GM12878 (cell line): ENCODE measurements at regions not wholly inside any gene's neighbourhood (a gene's known extent, or its start where the extent isn't known, plus 50 kb on each side); places are given as distances from the start of the nearest gene placed in this dataset.

Experiments
- ATAC-seq: fragments of 200-7000 bp; cut with Tn5 transposase; 3 replicates; pipeline ENCODE4 v1.9.1; 2020; ENCODE audit warnings: mild to moderate bottlenecking, moderate library complexity
- BruUV-seq: library from RNA; stranded (reverse); fragments of 400-500 nt; replicated peaks from 2 replicates; lab custom pipeline; 2021; lab: Mats Ljungman, UMichigan
- CTCF ChIA-PET: fragments of 300-600 bp; sonication (Branson Sonifier 250); formaldehyde crosslinking; extraction: SDS; loops from one replicate; lab custom pipeline; 2021; ENCODE audit warnings: inconsistent platforms; lab: Yijun Ruan, JAX
- POLR2A ChIA-PET: fragments of 350-600 bp; formaldehyde crosslinking; extraction: SDS; loops from one replicate; lab custom pipeline; 2021; ENCODE audit warnings: inconsistent platforms; lab: Charles Lee
- RAD21 ChIA-PET: fragments of 300-600 bp; sonication (Branson Sonifier 250); formaldehyde crosslinking; loops from one replicate; lab custom pipeline; 2023; ENCODE audit warnings: antibody characterized with exemption; ENCODE audit not compliant: unreplicated experiment; lab: Charles Lee
- SMC1A ChIA-PET: fragments of 300-600 bp; sonication (Branson Sonifier 250); formaldehyde crosslinking; loops from one replicate; lab custom pipeline; 2023; ENCODE audit not compliant: unreplicated experiment, uncharacterized antibody; lab: Charles Lee
- DNase-seq: peaks from one replicate; pipeline ENCODE4 v3.0.0-alpha.2; 2011; ENCODE audit warnings: low read depth, low spot score
- FAIRE-seq: peaks from 3 replicates; lab custom pipeline; 2011; peaks lifted over from hg19 to GRCh38; lab: Jason Lieb, UNC
- H2AFZ ChIP-seq: 2 replicates; pipeline ENCODE4 v1.6.0; 2011; ENCODE audit warnings: low read depth, low read length, control low read depth; ENCODE audit not compliant: control insufficient read depth
- H3K27ac ChIP-seq: 2 replicates; pipeline ENCODE4 v1.5.1; 2011; ENCODE audit warnings: control low read depth; ENCODE audit not compliant: control insufficient read depth, insufficient read depth
- H3K27me3 ChIP-seq, 2 experiments: replicated peaks in 1 of 2; 2 replicates each; pipeline versions ENCODE4 v1.6.0 to v1.6.1; 2011; ENCODE audit warnings: low read length in 1 of 2; ENCODE audit not compliant: control insufficient read depth in 2 of 2, insufficient read depth in 2 of 2
- H3K36me3 ChIP-seq, 2 experiments: 2 replicates each; pipeline ENCODE4 v1.5.1; 2011; ENCODE audit warnings: low read length in 1 of 2; ENCODE audit not compliant: control insufficient read depth in 2 of 2, insufficient read depth in 2 of 2
- H3K4me1 ChIP-seq: 2 replicates; pipeline ENCODE4 v1.6.1; 2011; ENCODE audit warnings: mild to moderate bottlenecking, low read length, moderate library complexity, mixed read lengths; ENCODE audit not compliant: control insufficient read depth, insufficient read depth
- H3K4me2 ChIP-seq: 2 replicates; pipeline ENCODE4 v1.6.0; 2011; ENCODE audit warnings: control low read depth; ENCODE audit not compliant: control insufficient read depth, insufficient read depth
- H3K4me3 ChIP-seq: fragments of 200-600 bp; sonication (generic); 2 replicates; pipeline ENCODE4 v1.5.1; 2016
- H3K79me2 ChIP-seq: 2 replicates; pipeline ENCODE4 v1.6.0; 2011; ENCODE audit warnings: low read length; ENCODE audit not compliant: control insufficient read depth, insufficient read depth
- H3K9ac ChIP-seq: 2 replicates; pipeline ENCODE4 v1.8.0; 2011; ENCODE audit warnings: low read length, control low read depth, mixed read lengths; ENCODE audit not compliant: control insufficient read depth, insufficient read depth
- H3K9me3 ChIP-seq: replicated peaks from 3 replicates; pipeline ENCODE4 v1.5.1; 2011; ENCODE audit warnings: mild to moderate bottlenecking, low read length; ENCODE audit not compliant: control insufficient read depth, insufficient read depth
- H4K20me1 ChIP-seq: 2 replicates; pipeline ENCODE4 v1.6.0; 2011; ENCODE audit not compliant: control insufficient read depth, insufficient read depth
- ATF7 ChIP-seq: fragments of 450-650 bp; IDR thresholded peaks from 2 replicates; pipeline ENCODE4 v1.6.1; 2016; ENCODE audit warnings: low read depth, mild to moderate bottlenecking
- CEBPB ChIP-seq, 2 experiments: fragments of 150-350 bp in 1 of 2; IDR thresholded peaks; 2 replicates each; pipeline ENCODE4 v1.6.1; 2012 to 2014; ENCODE audit warnings: low read depth in 2 of 2, low read length in 2 of 2, borderline replicate concordance in 1 of 2, inconsistent platforms in 1 of 2
- CHD4 ChIP-seq: fragments of 200-600 bp; sonication (generic); IDR thresholded peaks from 2 replicates; pipeline ENCODE4 v1.6.1; 2016; ENCODE audit warnings: mild to moderate bottlenecking
- CREB1 ChIP-seq: IDR thresholded peaks from 2 replicates; pipeline ENCODE4 v1.6.1; 2012; ENCODE audit warnings: low read depth, mild to moderate bottlenecking, inconsistent platforms
- CREM ChIP-seq: IDR thresholded peaks from 2 replicates; pipeline ENCODE4 v1.6.1; 2014; ENCODE audit warnings: antibody characterized with exemption, low read depth
- DPF2 ChIP-seq: fragments of 450-650 bp; IDR thresholded peaks from 2 replicates; pipeline ENCODE4 v1.6.1; 2017; ENCODE audit warnings: mild to moderate bottlenecking
- FOXK2 ChIP-seq: fragments of 450-650 bp; IDR thresholded peaks from 2 replicates; pipeline ENCODE4 v1.6.1; 2017; ENCODE audit warnings: mild to moderate bottlenecking, moderate library complexity
- JUNB ChIP-seq: IDR thresholded peaks from 2 replicates; pipeline ENCODE4 v1.6.1; 2016; ENCODE audit warnings: antibody characterized with exemption, mild to moderate bottlenecking
- MTA3 ChIP-seq: IDR thresholded peaks from 2 replicates; pipeline ENCODE4 v1.6.1; 2012; ENCODE audit warnings: low read length, inconsistent platforms, borderline replicate concordance
- PAX5 ChIP-seq: IDR thresholded peaks from 2 replicates; pipeline ENCODE4 v1.6.1; 2011; ENCODE audit warnings: low read depth, low read length, borderline replicate concordance
- POU2F2 ChIP-seq: IDR thresholded peaks from 3 replicates; pipeline ENCODE4 v1.6.1; 2011; ENCODE audit warnings: low read depth, mild to moderate bottlenecking, low read length, borderline replicate concordance
- RAD21 ChIP-seq: IDR thresholded peaks from 2 replicates; pipeline ENCODE4 v1.6.1; 2011; ENCODE audit warnings: mild to moderate bottlenecking, low read depth, low read length, moderate library complexity; ENCODE audit not compliant: insufficient read depth
- RELA ChIP-seq: fragments of 450-650 bp; IDR thresholded peaks from 2 replicates; pipeline ENCODE4 v1.8.0; 2014; ENCODE audit warnings: borderline replicate concordance; ENCODE audit not compliant: partially characterized antibody
- STAT1 ChIP-seq: fragments of 450-650 bp; conservative IDR thresholded peaks from 2 replicates; pipeline ENCODE4 v1.6.1; 2014; ENCODE audit warnings: antibody characterized with exemption, mild to moderate bottlenecking
- YBX1 ChIP-seq: fragments of 450-650 bp; IDR thresholded peaks from 2 replicates; pipeline ENCODE4 v1.6.1; 2016; ENCODE audit warnings: antibody characterized with exemption
- YY1 ChIP-seq: IDR thresholded peaks from 2 replicates; pipeline ENCODE4 v1.6.1; 2011; ENCODE audit warnings: low read depth, mild to moderate bottlenecking, low read length
- ZNF274 ChIP-seq: IDR thresholded peaks from one replicate; pipeline ENCODE4 v1.8.0; 2011; ENCODE audit not compliant: insufficient read length, insufficient read depth
- WGBS: methylation state at CpG from one replicate; pipeline ENCODE4 v1.1.6; 2016; ENCODE audit warnings: low lambda C conversion rate; ENCODE audit not compliant: insufficient replicate concordance, insufficient coverage; ENCODE audit errors: missing lambda C conversion rate; 5-methylcytosine and 5-hydroxymethylcytosine counted together
- in situ Hi-C: fragments of 300-500 bp; cut with MboI; formaldehyde crosslinking; loops from 9 replicates; pipeline ENCODE4 v1.14.3; 2018; ENCODE audit warnings: mixed read lengths
- intact Hi-C: fragments of 100-400 bp; cut with micrococcal nuclease; formaldehyde crosslinking; loops from one replicate; pipeline ENCODE4 v1.14.2; 2022; ENCODE audit not compliant: unreplicated experiment
- TF ChIP-seq, protein P1 (sequence below): IDR thresholded peaks from 2 replicates; pipeline ENCODE4 v1.6.1; 2011; ENCODE audit warnings: mild to moderate bottlenecking, low read depth, low read length, moderate library complexity; ENCODE audit not compliant: insufficient replicate concordance
- TF ChIP-seq, protein P2 (sequence below): fragments of 450-650 bp; IDR thresholded peaks from 2 replicates; pipeline ENCODE4 v1.6.1; 2017; ENCODE audit warnings: low read depth, mild to moderate bottlenecking, moderate library complexity
- TF ChIP-seq, protein P3 (sequence below): fragments of 450-650 bp; IDR thresholded peaks from 2 replicates; pipeline ENCODE4 v1.6.1; 2016; ENCODE audit warnings: mild to moderate bottlenecking

GRCh38 chr1:219461981-219462400, 150.9 kb downstream of the ZC3H11B start (continued):
- no peak for TF ChIP-seq MTA3
- TF ChIP-seq POU2F2 = no peak
- no peak for TF ChIP-seq YBX1
- no peak for TF ChIP-seq RELA

DNA sequence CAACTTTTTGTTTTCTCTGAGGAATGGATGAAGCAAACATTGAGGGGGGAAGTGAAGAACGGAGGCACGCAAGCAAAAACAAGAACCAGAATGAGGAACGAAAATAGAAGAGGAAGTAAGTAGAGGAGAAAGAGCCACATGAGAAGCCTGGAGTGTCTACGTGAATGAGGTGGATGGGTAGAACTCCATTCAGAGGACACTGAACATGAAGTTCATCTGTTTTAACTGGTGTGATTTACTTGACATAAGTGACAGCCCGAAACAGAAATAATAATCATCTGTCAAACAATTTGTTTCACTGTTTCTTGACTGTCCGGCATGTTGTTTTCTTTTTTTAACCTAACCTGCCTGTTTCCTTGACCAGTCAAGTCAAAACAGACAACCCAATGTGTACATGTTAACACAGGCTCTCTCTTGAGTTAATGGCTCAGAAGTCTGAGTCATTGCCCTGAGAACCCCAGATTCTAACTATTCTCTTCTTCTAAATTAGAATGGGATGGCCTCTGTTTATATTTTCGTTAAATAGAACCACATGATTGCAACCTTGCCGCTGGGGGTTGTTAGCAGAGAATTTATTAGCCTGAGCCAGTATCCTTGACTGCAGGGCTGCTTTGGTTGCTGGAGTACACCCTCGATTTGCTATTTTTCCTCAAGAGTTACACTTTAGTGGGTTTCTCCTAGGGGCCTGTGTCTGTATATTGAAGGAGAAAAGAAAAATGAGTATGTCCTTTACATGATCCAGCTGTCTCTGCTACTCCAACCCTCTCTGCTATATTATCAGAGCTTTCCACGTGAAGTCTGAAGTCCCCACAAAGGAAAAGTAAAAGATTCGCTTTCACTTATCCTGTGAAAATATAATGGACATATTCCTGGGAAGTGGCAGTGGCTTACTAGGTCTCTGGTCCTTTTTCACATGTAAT, 151.7 kb downstream of the ZC3H11B start:
- Histone ChIP-seq H3K36me3 (no peaks in the 10 kb centered on the region), H3K4me2 (peak overlapping the region; percentile 82), H3K27ac (peak overlapping the region; percentile 90), H3K27me3 (no peaks in the 10 kb centered on the region), H3K4me1 (peaks cover 46% of the 10 kb centered on the region), H4K20me1 (no peaks in the 10 kb centered on the region), H3K4me3 (peak overlapping the region; percentile 28; the same call in 1 of the 2 replicates), H2AFZ (peak overlapping the region; percentile 34), H3K9ac (peak overlapping the region; percentile 59), H3K9me3 (no peaks in the 10 kb centered on the region), H3K79me2 (no peaks in the 10 kb centered on the region)
- intact Hi-C loops = loop anchor here (2.0 to 10.0 kb wide), 3 partner anchors 38 to 274 kb away; no protein-coding TSS in a partner anchor
- FAIRE-seq (peak; percentile 100), ATAC-seq (peak; percentile 86), DNase-seq (peak; percentile 79)
- BruUV-seq = TSS peak; percentile 94
- ChIA-PET RAD21 (no interaction called here), POLR2A (interaction anchor here (0.5 kb wide), 1 partner anchor 584 kb away, joined by 3 read pairs; no protein-coding TSS in a partner anchor), SMC1A (no interaction called here), CTCF (no interaction called here)
- 15% methylated on average over 11 of the region's 11 CpGs for WGBS
- in situ Hi-C loops = no loop called here
- TF ChIP-seq, protein P1, sequence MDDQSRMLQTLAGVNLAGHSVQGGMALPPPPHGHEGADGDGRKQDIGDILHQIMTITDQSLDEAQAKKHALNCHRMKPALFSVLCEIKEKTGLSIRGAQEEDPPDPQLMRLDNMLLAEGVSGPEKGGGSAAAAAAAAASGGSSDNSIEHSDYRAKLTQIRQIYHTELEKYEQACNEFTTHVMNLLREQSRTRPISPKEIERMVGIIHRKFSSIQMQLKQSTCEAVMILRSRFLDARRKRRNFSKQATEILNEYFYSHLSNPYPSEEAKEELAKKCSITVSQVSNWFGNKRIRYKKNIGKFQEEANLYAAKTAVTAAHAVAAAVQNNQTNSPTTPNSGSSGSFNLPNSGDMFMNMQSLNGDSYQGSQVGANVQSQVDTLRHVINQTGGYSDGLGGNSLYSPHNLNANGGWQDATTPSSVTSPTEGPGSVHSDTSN = peak; percentile 47
- TF ChIP-seq CREB1 = peak; percentile 65
- TF ChIP-seq, protein P2, sequence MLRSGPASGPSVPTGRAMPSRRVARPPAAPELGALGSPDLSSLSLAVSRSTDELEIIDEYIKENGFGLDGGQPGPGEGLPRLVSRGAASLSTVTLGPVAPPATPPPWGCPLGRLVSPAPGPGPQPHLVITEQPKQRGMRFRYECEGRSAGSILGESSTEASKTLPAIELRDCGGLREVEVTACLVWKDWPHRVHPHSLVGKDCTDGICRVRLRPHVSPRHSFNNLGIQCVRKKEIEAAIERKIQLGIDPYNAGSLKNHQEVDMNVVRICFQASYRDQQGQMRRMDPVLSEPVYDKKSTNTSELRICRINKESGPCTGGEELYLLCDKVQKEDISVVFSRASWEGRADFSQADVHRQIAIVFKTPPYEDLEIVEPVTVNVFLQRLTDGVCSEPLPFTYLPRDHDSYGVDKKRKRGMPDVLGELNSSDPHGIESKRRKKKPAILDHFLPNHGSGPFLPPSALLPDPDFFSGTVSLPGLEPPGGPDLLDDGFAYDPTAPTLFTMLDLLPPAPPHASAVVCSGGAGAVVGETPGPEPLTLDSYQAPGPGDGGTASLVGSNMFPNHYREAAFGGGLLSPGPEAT = peak; percentile 33; the same call in 1 of the 2 replicates
- peak; percentile 55; the same call in 1 of the 2 replicates for TF ChIP-seq PAX5
- TF ChIP-seq CREM = peak; percentile 78
- TF ChIP-seq STAT1 = no peak
- no peak for TF ChIP-seq CHD4
- TF ChIP-seq FOXK2 = peak; percentile 63
- 0 out of 2 replicates have a peak, but pooled peaks have one; percentile 17 for TF ChIP-seq YY1
- TF ChIP-seq CEBPB (IDR thresholded peaks at IDR 0.05; ENCODE audit: borderline replicate concordance in 1 of 2, low read depth in 2 of 2, low read length in 2 of 2) = peak in 1 of 2 experiments; percentile 78; a peak in 2 of 4 replicates
- peak; percentile 33 for TF ChIP-seq RAD21
- TF ChIP-seq JUNB = peak; percentile 55
- TF ChIP-seq ATF7 = peak; percentile 82
- TF ChIP-seq, protein P3, sequence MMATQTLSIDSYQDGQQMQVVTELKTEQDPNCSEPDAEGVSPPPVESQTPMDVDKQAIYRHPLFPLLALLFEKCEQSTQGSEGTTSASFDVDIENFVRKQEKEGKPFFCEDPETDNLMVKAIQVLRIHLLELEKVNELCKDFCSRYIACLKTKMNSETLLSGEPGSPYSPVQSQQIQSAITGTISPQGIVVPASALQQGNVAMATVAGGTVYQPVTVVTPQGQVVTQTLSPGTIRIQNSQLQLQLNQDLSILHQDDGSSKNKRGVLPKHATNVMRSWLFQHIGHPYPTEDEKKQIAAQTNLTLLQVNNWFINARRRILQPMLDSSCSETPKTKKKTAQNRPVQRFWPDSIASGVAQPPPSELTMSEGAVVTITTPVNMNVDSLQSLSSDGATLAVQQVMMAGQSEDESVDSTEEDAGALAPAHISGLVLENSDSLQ = peak; percentile 93
- TF ChIP-seq DPF2 = peak; percentile 44
- no peak for TF ChIP-seq ZNF274
